ENCODE measurements at regions not wholly inside any gene's neighbourhood (a gene's known extent, or its start where the extent isn't known, plus 50 kb on each side); places are given as distances from the start of the nearest gene placed in this dataset.

GRCh38 chr6:120303527-120303926, 954.0 kb upstream of the MAN1A1 start:
- TF ChIP-seq CTCF (conservative IDR thresholded peaks at IDR 0.05; ENCODE audit: low read length), result no peak
- TF ChIP-seq EZH2phosphoT487 (IDR thresholded peaks at IDR 0.05; ENCODE audit: borderline replicate concordance, low read depth, low read length), result no peak
